D341Med (cell line): ENCODE measurements at regions not wholly inside any gene's neighbourhood (a gene's known extent, or its start where the extent isn't known, plus 50 kb on each side); places are given as distances from the start of the nearest gene placed in this dataset.
"Not testable (repeated sequence)": the region's sequence is repeated elsewhere in the genome, so short reads cannot be mapped to it uniquely, and the experiment has no call there.

Source experiments
- DNase-seq: peaks from one replicate; pipeline ENCODE4 v3.0.0; 2012; ENCODE audit warnings: low spot score

DNA sequence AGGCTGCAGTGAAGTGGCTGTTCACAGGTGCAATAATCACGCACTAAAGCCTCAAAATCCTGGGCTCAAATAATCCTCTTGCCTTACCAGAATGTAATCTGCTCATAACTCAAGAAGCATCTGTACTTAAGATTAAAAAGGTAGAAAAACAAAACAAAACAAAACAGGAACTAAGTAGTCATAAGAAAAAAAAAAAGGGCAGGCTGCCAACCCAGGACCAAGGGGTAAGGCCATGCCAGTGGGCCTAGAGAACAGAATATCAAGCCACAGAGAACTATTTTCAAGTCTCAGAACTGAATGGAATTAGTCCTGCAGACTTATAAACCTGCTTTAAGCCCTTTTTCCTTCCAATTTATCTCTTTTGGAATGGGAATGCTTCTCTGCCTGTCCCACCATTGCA, 64.8 kb upstream of the TBC1D3K start:
- DNase-seq, result no peak

- DNase-seq, result not testable (repeated sequence)
Measured at GRCh38 chr17:37858391-37858790, 65.8 kb upstream of the TBC1D3K start.

DNA sequence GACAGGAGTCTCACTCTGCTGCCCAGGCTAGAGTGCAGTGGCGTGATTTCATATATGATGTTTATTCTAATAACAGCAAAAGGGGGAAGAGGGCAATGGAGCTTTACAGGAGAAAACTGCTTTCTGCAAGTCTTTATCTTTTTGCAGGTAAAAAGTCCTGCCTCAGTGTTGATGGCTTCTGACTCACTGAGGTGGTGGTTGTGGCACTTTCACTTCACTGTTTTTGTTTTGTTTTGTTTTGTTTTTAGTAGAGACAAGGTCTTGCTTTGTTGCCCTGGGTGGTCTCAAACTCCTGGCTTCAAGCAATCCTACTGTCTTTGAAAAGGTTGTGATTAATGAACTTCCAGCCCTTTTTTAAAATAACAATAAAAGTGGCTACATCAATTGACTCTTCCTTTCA, 68.0 kb upstream of the TBC1D3K start:
- no peak for DNase-seq

DNA sequence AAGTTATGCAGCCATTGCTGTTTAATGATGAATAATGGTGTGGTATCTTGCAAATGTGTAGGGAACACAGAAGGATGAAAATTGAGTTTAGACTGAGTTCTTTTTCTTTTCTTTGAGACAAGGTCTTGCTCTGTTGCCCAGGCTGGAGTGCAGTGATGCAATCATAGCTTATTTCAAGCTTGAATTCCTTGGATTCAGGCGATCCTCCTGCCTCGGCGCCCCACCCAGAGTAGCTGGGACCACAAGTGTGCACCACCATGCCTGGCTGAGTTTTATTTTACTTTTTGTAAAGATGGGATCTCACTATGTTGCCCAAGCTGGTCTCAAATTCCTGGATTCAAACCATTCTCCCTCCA, 74.6 kb upstream of the TBC1D3K start:
- DNase-seq, result no peak

- peak; percentile 17 for DNase-seq
Measured at GRCh38 chr17:37848690-37849616, 75.3 kb upstream of the TBC1D3K start.

DNA sequence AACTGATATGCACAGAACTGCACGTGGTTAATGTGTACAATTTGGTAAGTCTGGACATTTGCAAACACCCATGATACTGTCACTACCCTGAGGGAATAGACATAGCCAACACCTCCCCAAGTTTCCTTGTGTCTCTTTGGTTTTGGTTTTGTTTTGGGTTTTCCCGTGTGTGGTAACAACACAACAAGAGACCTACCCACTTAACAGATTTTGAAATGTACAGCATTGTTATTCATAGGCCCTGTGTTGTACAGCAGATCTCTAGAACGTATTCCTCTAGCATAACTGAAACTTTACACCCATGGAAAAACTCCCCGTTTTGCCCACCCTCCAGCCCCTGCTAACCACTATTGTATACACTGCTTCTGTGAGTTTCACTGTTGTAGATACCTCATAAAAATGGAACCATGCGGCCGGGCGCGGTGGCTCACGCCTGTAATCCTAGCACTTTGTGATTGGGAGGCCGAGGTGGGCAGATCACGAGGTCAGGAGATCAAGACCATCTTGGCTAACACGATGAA, 76.3 kb upstream of the TBC1D3K start:
- DNase-seq, result no peak

- no peak for DNase-seq
Measured at GRCh38 chr17:37847102-37847501, 77.1 kb upstream of the TBC1D3K start.

DNA sequence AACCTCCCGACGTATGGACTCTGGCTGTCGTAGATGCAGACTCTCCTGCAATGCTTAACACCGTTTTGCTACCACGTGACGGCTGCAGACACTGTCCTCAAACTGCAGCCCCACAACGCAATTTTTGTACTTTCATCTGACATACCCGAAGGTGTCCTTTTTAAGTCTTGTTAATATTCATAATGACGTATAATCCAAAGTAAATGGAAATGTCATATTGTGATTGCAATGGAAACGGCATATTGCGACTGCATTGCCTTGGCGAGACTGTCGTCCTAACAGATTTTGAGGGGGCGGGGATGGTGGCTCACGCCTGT, 79.3 kb upstream of the TBC1D3K start:
- no peak for DNase-seq

GRCh38 chr17:37844158-37844976, 79.8 kb upstream of the TBC1D3K start:
- DNase-seq, result peak; percentile 63

DNA sequence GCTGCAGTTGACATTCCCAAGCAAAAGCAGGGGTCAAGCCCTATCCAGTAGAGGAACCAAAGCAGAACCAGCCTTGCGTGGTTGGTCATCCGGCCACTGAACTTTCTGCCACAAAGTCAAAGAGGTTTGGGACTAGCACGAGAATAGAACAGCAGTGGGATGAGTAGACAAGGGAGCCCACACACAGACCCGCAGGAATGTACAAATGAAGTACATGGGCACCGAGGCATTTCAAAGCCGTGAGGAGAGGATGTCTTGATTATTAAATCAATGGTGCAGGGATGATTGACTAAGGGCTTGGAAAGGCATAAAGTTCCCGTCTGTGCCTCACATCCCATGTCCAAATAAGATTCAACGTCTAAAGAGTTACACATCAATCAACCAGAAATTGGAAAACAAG, 81.8 kb upstream of the TBC1D3K start:
- no peak for DNase-seq

GRCh38 chr17:37841232-37841631, 83.0 kb upstream of the TBC1D3K start:
- no peak for DNase-seq

DNA sequence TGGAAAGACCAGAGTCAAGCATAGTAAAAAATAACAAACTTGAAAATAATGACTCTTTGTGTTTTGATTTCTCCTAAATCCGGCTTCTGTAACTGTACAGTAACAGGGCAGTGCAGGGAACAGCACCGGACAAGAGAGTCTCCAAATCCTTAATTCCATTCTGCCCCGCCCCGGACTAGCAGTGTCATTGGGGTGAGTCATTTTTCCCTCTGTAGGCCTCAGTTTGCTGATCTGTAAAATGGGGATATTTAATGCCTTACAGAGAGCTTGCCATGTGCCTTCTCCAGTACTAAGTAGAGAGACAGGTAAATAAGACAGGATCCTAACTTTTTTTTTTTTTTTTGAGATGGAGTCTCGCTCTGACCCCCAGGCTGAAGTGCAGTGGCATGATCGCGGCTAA, 83.6 kb upstream of the TBC1D3K start:
- DNase-seq, result no peak

DNA sequence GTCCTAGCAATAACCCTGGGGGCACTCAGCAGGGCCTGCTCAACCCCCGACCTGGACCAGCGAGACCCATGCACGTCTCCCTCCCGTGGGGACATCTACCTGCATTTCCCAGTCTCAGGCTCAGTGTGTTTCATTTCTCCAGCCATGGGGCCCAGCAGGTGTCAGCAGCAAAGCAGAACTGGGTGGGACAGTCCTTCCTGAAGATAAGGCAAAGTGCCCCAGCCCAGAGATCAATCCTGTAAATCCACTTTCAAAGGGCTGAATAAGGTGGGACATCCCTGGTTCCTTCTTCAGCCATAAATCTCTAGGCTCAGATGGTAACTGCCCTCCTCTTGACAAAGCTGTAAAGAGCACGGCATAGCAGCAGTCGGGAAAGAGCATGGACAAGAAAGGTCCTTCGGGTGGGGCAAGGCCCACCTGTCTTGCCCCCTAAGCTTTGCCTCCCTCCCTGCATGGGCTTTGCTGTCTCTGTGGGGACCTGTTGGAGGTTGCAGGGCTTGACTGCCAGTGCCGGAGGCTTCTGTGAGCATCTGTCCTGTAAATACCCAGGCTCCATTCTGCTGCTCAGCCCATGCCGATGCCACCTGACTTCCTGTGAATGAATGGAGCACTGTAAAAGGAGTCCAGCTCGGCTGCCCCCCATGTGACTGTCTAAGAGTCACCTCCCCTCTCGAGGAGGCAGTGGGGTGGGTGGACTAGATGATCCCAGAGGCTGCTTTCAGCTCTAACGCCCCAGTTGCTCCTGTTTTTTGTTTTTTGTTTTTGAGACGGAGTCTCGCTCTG, 84.8 kb upstream of the TBC1D3K start:
- no peak for DNase-seq

- no peak for DNase-seq
Measured at GRCh38 chr17:37838276-37838675, 85.9 kb upstream of the TBC1D3K start.

- no peak for DNase-seq
Measured at GRCh38 chr17:37836593-37836992, 87.6 kb upstream of the TBC1D3K start.

GRCh38 chr17:37834168-37834567, 89.3 kb upstream of the HNF1B start:
- DNase-seq, result no peak

- no peak for DNase-seq
Measured at GRCh38 chr17:37833237-37833859, 88.5 kb upstream of the HNF1B start.

- no peak for DNase-seq
Measured at GRCh38 chr17:37831986-37832385, 87.1 kb upstream of the HNF1B start.

DNA sequence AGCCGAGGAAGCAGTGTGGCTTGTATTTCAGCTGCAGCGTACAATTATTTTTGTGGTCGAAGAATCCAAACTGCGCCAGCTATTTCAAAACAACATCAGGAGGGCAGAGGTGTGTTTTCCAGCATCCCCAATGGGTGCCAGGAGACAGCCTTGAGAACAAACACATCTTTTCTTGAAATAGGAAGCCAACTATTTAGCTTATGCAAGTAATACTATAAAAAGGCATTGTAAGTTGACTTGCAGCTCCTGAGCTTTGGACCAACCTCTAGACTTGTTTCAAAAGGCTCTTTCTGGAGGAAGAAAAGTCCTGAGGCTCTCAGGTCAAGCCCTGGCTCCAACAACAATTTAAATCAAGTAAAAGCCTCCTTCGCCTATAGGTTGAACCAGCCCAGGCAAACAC, 86.6 kb upstream of the HNF1B start:
- no peak for DNase-seq

DNA sequence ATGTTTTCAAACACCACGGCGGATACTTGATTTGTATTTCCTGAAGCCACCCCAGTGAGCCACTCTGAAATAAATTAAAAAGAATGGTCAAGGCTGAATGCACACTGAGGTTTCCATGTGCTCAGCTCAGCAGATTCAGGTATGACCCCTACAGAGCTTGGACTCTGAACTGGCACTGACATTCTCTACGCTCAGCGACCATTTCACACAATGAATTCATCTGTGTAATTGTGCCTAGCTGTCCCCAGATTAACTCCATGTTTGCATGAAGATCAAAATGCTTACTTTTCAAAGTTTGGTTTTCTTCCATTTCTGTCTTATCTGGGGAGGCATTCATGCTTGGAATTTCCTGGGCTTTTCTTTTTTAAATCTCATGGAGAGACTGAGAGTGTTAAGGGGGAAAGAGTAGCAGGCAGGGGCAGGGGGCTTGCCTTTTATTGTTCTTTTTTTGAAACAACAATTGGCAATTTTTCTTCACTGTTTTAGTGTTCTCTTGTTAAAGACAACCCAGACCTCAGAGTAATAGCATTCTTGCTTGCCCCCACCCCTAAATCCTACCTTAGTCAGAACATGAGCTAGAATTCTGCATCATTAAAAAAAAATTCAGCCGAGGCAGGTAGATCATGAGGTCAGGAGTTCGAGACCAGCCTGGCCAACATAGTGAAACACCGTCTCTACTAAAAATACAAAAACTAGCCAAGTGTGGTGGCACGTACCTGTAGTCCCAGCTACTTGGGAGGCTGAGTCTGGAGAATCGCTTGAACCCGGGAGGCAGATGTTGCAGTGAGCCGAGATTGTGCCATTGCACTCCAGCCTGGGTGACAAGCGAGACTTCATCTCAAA, 85.5 kb upstream of the HNF1B start:
- no peak for DNase-seq

- no peak for DNase-seq
Measured at GRCh38 chr17:37829592-37830123, 84.8 kb upstream of the HNF1B start.
